ENCODE measurements at regions not wholly inside any gene's neighbourhood (a gene's known extent, or its start where the extent isn't known, plus 50 kb on each side); places are given as distances from the start of the nearest gene placed in this dataset.

- no peak for TF ChIP-seq CTCF (conservative IDR thresholded peaks at IDR 0.05 in 1 of 2, IDR thresholded peaks at IDR 0.05 in 1 of 2; ENCODE audit: low read depth in 1 of 2, low read length in 2 of 2)
- TF ChIP-seq EZH2 (IDR thresholded peaks at IDR 0.05; ENCODE audit: low read length, missing control alignments) = no peak
Measured at GRCh38 chr10:78787125-78787524, 281.6 kb upstream of the ZMIZ1 start.
